ENCODE measurements at regions not wholly inside any gene's neighbourhood (a gene's known extent, or its start where the extent isn't known, plus 50 kb on each side); places are given as distances from the start of the nearest gene placed in this dataset.
"Not testable (repeated sequence)": the region's sequence is repeated elsewhere in the genome, so short reads cannot be mapped to it uniquely, and the experiment has no call there.

GRCh38 chr3:15851735-15852134 lies 54.0 kb upstream of the ANKRD28 start:
- no peak for DNase-seq

- DNase-seq, result peak; percentile 57 to 63
Observed at GRCh38 chr3:15858547-15859506, 61.0 kb upstream of the ANKRD28 start.

- peak; percentile 77 to 79 for DNase-seq
Observed at GRCh38 chr3:15859507-15860013, 61.8 kb upstream of the ANKRD28 start.

- peak; percentile 64 to 68 for DNase-seq
Observed at GRCh38 chr3:15860014-15860934, 62.5 kb upstream of the ANKRD28 start.

- no peak for DNase-seq
Observed at GRCh38 chr3:15861163-15861562, 63.4 kb upstream of the ANKRD28 start.

- no peak for DNase-seq
Observed at GRCh38 chr3:15872807-15873206, 75.0 kb upstream of the ANKRD28 start.

- DNase-seq, result no peak
Observed at GRCh38 chr3:15873415-15873814, 75.6 kb upstream of the ANKRD28 start.

GRCh38 chr3:15875016-15875689 lies 77.4 kb upstream of the ANKRD28 start:
- no peak for DNase-seq

- DNase-seq, result no peak
Observed at GRCh38 chr3:15876669-15877068, 78.9 kb upstream of the ANKRD28 start.

- DNase-seq, result no peak
Observed at GRCh38 chr3:15877813-15878212, 80.0 kb upstream of the ANKRD28 start.

GRCh38 chr3:15879787-15880186 lies 82.0 kb upstream of the ANKRD28 start:
- DNase-seq, result not testable (repeated sequence)

- no peak for DNase-seq
Observed at GRCh38 chr3:15882577-15882976, 84.8 kb upstream of the ANKRD28 start.

- no peak for DNase-seq
Observed at GRCh38 chr3:15884132-15884531, 86.4 kb upstream of the ANKRD28 start.

GRCh38 chr3:15886521-15886920 lies 88.7 kb upstream of the ANKRD28 start:
- DNase-seq, result no peak

- DNase-seq, result no peak
Observed at GRCh38 chr3:15887261-15887660, 89.5 kb upstream of the ANKRD28 start.

GRCh38 chr3:15889936-15890335 lies 92.2 kb upstream of the ANKRD28 start:
- DNase-seq, result no peak

- DNase-seq, result no peak
Observed at GRCh38 chr3:15892311-15893227, 94.8 kb upstream of the ANKRD28 start.

GRCh38 chr3:15894382-15894781 lies 96.6 kb upstream of the ANKRD28 start:
- no peak for DNase-seq

GRCh38 chr3:15896500-15896899 lies 98.7 kb upstream of the ANKRD28 start:
- DNase-seq, result no peak

GRCh38 chr3:15899388-15899787 lies 101.6 kb upstream of the ANKRD28 start:
- DNase-seq, result no peak

GRCh38 chr3:15903164-15903563 lies 105.4 kb upstream of the ANKRD28 start:
- DNase-seq, result no peak

Data from activated CD4-positive, alpha-beta T cell treated with anti-CD3 and anti-CD28 coated beads, Interleukin-2, amount 50 U/mL, for 48 hours (primary cell).